Stromal cell of bone marrow (primary cell): ENCODE measurements at regions not wholly inside any gene's neighbourhood (a gene's known extent, or its start where the extent isn't known, plus 50 kb on each side); places are given as distances from the start of the nearest gene placed in this dataset.
A peak's percentile ranks its signal among the peaks of the same experiment; 100 is the strongest.

ENCODE experiments used
- DNase-seq: peaks from one replicate; pipeline ENCODE4 v3.0.0-alpha.2; 2012; ENCODE audit warnings: low read depth

DNA sequence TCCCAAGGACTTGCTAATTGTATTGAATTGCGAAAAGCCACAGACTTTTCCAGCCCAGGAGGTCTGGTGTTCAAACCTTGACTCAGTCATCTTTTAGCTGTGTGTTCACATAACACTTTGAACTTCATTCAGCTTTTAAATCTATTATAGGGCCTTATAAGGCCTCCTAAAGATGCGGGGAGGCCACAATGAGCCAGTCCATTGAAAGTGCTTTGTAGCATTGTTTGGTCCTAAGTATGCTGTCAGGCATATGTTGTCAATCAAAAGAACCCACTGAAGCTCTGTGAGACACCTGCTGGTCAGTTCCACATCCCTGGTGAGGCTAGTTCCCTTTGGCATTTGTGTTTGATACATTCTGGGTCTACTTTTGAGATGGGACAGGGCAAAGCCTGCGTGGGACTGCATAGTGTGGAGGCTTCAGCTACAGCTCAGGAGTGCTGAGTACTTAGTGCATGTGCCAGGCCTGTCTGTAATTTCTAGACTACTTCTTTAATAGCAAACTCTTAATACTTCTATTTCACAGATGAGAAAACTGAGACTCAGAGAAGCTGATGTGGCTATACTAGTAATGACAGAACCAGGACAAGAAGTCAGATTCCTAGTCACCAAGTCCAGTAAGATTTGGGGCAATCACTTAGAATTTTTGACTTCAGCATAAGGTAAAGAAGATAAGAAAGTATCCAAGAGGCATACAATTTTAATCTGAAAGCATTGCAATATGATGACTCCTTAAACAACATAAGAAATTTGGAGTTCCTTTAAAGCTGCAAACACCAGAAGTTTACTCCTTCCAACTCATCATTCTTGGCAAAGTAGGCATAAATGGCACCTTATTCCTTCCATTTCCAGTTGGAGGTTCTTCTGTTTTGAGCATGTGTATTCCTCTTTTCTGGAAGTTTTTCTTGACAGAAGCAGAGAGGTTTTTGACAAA lies 213.0 kb downstream of the PDCD6IP start:
- DNase-seq: no peak

DNA sequence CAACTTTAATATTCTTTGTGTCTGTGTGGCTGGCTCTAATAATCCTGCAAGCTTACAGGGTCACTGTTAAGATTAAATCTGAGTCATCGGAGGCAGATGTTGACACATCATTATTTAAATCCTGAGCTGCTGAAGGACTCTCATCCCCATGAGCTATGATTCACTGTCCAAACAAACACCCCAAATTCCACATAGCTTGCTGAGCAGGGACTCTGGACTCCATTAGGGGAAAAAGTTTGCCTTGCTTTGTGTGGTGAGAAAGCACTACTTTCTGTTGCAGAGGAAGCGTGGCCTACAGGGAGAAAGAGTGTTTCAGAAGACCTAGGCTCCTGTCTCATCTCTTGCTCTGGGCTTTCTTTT lies 213.7 kb downstream of the PDCD6IP start:
- DNase-seq: peak; percentile 97

DNA sequence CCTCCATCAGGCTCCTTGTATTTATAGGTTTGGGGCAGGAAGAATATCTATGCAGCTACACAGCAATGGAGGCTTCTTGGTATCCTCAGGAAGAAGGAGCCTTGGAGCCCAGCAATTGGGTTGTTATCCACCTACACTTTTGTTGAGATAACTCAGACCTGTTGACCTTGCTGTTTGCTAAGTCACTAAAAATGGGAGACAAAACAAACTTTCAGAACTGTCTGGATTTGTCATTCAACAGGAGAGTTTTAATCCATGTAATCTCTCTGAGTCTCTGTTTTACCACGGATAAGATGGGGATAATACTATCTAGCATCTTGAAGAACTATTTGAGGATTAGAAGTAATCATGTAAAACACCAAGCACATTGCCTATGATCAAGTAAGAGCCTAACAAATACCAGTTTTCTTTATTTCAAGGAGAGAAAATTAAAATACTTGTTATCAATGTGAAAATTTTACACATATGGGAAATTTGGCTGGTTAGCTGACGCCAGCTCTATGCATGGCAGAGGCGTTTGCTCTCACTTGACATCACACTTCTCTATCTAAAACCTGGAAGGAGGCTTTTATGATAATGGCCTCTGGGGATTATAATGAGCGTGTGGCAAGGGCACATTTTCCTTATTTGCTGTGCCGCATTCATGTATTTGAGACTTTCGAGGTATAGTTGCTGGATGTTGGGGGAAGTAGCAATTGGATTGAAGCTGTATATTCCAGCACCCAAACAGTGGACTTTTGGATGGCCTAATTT lies 215.6 kb downstream of the PDCD6IP start:
- DNase-seq: no peak

DNA sequence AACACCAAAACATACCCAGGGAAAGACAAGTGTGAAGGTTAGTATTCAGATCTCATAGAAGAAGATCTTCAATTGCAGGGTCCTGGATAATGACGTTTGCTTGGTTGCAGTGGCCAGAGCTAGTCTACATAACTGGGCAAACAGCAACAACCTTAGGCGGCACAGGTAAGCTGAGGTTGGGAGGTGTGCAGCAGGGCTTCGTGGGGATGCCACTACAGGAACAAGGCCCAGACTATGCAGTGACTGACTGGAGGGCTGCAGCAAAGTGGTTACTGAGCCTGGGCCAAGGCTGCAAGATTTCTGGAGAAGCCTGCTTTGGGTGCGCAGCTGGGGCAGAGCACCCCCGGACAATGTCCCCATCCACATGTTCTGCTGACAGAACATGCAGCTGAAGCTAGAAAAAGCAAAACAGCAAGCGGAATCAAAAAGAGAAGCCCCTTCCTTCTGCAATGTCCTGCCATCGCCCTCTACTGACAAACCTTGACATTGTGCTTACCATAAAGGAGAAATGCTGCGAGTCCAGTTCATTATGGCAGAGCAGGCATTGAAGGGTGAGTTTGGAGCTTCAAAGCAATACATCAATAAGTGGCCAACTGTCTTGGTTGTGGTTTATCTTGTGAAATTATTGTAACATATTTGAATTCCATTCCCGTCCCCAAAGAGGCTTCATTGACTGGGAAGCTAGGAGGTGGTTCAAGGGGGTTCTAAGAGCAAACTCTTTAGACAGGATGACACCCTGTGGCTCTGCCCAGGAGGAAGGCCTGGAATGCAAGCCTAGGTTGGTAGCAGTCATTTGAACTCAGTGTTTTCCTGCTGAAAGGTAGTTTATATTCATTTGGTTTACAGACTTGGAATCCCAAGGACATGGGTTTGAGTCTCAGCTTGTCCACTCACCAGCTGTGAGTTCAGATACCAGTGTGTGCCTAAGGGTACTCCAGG lies 217.0 kb downstream of the PDCD6IP start:
- no peak for DNase-seq

GRCh38 chr3:34016925-34017587 lies 218.6 kb downstream of the PDCD6IP start:
- DNase-seq: no peak

DNA sequence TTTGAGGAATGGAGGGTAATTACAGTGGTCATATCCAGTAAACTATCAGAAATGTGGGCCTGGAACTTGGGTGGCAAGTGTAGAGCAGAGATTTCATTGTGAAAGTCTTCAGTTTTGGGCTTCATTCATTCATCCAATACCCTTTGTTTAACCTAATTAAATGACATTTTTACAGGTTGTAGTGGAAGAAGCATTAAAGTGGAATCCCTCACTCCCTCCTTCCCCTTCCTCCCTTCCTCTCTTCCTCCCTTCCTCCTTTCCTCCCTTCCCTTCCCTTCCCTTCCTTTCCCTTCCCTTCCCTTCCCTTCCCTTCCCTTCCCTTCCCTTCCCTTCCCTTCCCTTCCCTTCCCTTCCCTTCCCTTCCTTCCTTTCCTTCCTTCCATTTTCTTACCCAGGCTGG lies 219.3 kb downstream of the PDCD6IP start:
- DNase-seq: no peak

GRCh38 chr3:34019158-34019557 lies 220.7 kb downstream of the PDCD6IP start:
- no peak for DNase-seq

DNA sequence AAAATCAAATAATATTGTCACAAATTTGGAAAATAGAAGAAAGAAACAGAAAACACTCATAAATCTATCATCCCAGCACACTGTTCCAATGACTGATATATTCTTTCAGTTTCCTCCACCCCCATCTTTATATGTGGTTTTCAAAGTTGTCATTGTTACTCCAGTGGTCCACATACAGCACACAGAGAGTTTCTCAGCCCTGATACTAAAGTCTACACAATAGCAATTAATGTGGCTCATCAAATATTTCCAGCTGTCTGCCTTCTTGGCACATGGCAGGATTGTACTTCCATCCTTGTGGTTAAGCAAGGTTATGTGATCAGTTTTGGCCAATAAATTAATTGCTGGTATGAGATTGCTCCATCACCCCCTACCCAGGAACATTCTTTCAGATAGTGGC lies 221.7 kb downstream of the PDCD6IP start:
- no peak for DNase-seq

GRCh38 chr3:34020726-34021680 lies 222.6 kb downstream of the PDCD6IP start:
- no peak for DNase-seq

GRCh38 chr3:34022147-34022546 lies 223.7 kb downstream of the PDCD6IP start:
- no peak for DNase-seq

GRCh38 chr3:34024447-34025240 lies 226.2 kb downstream of the PDCD6IP start:
- DNase-seq: no peak

- DNase-seq: no peak
Observed at GRCh38 chr3:34033839-34034238, 235.4 kb downstream of the PDCD6IP start.

GRCh38 chr3:34034840-34035239 lies 236.4 kb downstream of the PDCD6IP start:
- no peak for DNase-seq

GRCh38 chr3:34035775-34036174 lies 237.3 kb downstream of the PDCD6IP start:
- DNase-seq: no peak

DNA sequence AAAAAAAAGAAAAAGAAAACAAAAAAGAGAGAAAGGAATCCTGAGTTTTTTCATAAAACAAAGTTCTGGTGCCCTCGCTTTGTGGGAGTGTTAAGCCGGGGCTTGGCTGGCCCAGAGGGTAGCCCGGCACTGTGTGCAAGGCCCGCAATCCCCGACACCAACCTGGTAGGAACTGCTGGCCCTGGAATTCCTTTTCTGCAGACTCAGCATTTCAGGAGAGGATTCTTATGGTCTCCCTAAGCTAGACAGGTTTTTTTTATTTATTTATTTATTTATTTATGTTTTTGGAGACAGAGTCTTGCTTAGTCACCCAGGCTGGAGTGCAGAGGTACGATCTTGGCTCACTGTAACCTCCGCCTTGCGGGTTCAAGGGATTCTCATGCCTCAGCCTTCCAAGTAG lies 238.8 kb downstream of the PDCD6IP start:
- DNase-seq: no peak

DNA sequence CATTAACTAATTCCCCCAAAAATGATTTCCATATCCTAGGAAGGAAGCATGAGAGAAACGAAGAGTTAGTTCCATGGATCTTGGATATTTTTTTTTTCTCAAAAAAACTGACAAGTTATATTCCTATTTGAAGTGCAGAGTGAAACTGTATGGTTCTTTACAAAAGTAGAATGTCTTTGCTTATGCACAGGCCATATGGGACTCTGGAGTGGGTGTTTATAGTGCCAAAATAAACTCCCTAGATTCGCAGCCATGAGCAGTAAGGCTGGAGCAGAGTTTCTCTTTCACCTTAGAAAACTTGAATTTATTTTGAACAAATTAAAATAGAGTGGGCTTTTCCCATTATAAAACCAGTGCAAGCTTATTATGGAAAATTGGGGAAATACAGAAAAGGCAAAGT lies 239.7 kb downstream of the PDCD6IP start:
- DNase-seq: no peak

DNA sequence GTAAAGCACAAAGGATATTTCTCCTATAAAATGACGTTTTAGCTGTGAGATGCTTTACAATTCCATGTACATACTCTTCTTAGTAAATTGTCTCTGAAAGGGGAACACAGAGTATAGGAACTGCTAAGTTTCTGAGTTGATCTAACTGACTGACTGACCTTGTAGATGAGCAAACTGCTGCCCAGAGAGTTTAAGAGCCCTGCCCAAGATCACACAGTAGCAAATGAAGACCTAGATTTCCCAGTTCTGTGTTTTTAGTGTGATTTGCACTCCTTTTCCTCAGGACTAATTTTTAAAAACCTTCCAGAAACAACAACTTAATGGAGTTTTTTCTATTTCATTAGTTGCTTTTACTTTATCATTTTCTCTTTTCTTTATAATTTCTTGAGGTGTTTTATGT lies 247.7 kb downstream of the PDCD6IP start:
- DNase-seq: no peak

DNA sequence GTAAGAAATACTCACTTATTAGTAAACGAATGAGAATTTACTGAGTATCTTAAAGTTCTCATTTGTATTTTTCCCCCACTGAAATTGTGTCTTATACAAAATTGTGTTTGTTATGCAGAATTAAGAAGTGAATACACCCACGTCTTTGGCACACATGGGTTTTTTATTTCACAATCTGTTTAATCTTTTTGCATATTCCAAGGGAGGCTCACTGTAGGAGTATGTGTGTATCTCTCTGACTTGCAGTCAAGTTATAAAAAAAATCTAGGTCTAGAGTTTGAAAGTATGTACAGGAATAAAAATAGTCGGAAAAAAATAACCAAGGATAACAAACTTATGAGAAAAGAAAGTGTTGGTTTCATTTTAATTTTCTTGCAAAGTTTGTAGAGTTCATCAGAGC lies 255.2 kb downstream of the PDCD6IP start:
- DNase-seq: no peak

- DNase-seq: no peak
Observed at GRCh38 chr3:34056181-34056910, 257.9 kb downstream of the PDCD6IP start.
